GM12891 (cell line): ENCODE measurements at regions not wholly inside any gene's neighbourhood (a gene's known extent, or its start where the extent isn't known, plus 50 kb on each side); places are given as distances from the start of the nearest gene placed in this dataset.

Source experiments
- PAX5 ChIP-seq: IDR thresholded peaks from 2 replicates; pipeline ENCODE4 v1.6.1; 2011; ENCODE audit warnings: low read length, moderate library complexity, mild to moderate bottlenecking; ENCODE audit not compliant: insufficient read depth, severe bottlenecking
- POLR2A ChIP-seq: IDR thresholded peaks from 2 replicates; pipeline ENCODE4 v1.6.1; 2011; ENCODE audit warnings: low read depth, low read length, control low read depth
- POLR2AphosphoS5 ChIP-seq: IDR thresholded peaks from 2 replicates; pipeline ENCODE4 v1.6.1; 2011; ENCODE audit warnings: low read depth, low read length, control low read depth
- SPI1 ChIP-seq: IDR thresholded peaks from 2 replicates; pipeline ENCODE4 v1.6.1; 2011; ENCODE audit warnings: low read depth, low read length, control low read depth
- TAF1 ChIP-seq: IDR thresholded peaks from 2 replicates; pipeline ENCODE4 v1.6.1; 2011; ENCODE audit warnings: low read depth, low read length, control low read depth

GRCh38 chr7:152924826-152925411 is 165.4 kb downstream of the ACTR3B start:
- TF ChIP-seq POLR2A (no peak), POLR2AphosphoS5 (no peak), TAF1 (no peak), PAX5 (no peak), SPI1 (no peak)
